ENCODE measurements at regions not wholly inside any gene's neighbourhood (a gene's known extent, or its start where the extent isn't known, plus 50 kb on each side); places are given as distances from the start of the nearest gene placed in this dataset.
"Not testable (repeated sequence)": the region's sequence is repeated elsewhere in the genome, so short reads cannot be mapped to it uniquely, and the experiment has no call there.

- 85 to 89% methylated on average over 4 of the region's 4 CpGs for WGBS, 2 donors
Observed at GRCh38 chr4:18167831-18168230, 146.3 kb upstream of the LCORL start.

GRCh38 chr4:18166925-18167324, 145.4 kb upstream of the LCORL start:
- H3K9me3 ChIP-seq = no peaks in the 10 kb centered on the region
- no peaks in the 10 kb centered on the region for H3K4me1 ChIP-seq
- no peak overlapping the region for H3K4me3 ChIP-seq
- no peak overlapping the region for H3K27ac ChIP-seq
- H3K27me3 ChIP-seq = no peaks in the 10 kb centered on the region
- TF ChIP-seq CTCF (IDR thresholded peaks at IDR 0.05) = no peak
- TF ChIP-seq EP300 (IDR thresholded peaks at IDR 0.05) = no peak
- no peak for TF ChIP-seq POLR2AphosphoS5 (IDR thresholded peaks at IDR 0.05)
- no peak for TF ChIP-seq POLR2A (IDR thresholded peaks at IDR 0.05)
- DNase-seq = no peak
- WGBS, 2 donors = 88 to 92% methylated on average over 3 of the region's 3 CpGs
- intact Hi-C loops (cut with DNase I) = no loop called here
- no peaks in the 10 kb centered on the region for H3K36me3 ChIP-seq

More at GRCh38 chr4:18167831-18168230, 146.3 kb upstream of the LCORL start:
- Histone ChIP-seq H3K36me3 (no peaks in the 10 kb centered on the region), H3K27ac (no peak overlapping the region), H3K4me1 (no peaks in the 10 kb centered on the region), H3K27me3 (no peaks in the 10 kb centered on the region), H3K9me3 (no peaks in the 10 kb centered on the region), H3K4me3 (no peak overlapping the region)
- TF ChIP-seq EP300 (IDR thresholded peaks at IDR 0.05) (no peak), POLR2AphosphoS5 (IDR thresholded peaks at IDR 0.05) (no peak), CTCF (IDR thresholded peaks at IDR 0.05) (no peak), POLR2A (IDR thresholded peaks at IDR 0.05) (no peak)
- intact Hi-C loops (cut with DNase I) = no loop called here
- no peak for DNase-seq

GRCh38 chr4:18162453-18162852, 140.9 kb upstream of the LCORL start:
- H3K27me3 ChIP-seq = no peaks in the 10 kb centered on the region
- WGBS, 2 donors = 87 to 92% methylated on average over 1 of the region's 1 CpG
- peaks cover 0 to 2% (median 0%) of the 10 kb centered on the region in 4 donors for H3K9me3 ChIP-seq
- no peak for TF ChIP-seq POLR2AphosphoS5 (IDR thresholded peaks at IDR 0.05)
- no peak for TF ChIP-seq POLR2A (IDR thresholded peaks at IDR 0.05)
- no peak for TF ChIP-seq EP300 (IDR thresholded peaks at IDR 0.05)
- no peak for TF ChIP-seq CTCF (IDR thresholded peaks at IDR 0.05)
- no peaks in the 10 kb centered on the region for H3K36me3 ChIP-seq
- no peak for DNase-seq
- H3K27ac ChIP-seq = no peak overlapping the region
- intact Hi-C loops (cut with DNase I) = no loop called here
- H3K4me3 ChIP-seq = no peak overlapping the region
- H3K4me1 ChIP-seq = no peaks in the 10 kb centered on the region

GRCh38 chr4:18159117-18159912, 137.8 kb upstream of the LCORL start:
- H3K27ac ChIP-seq; H3K9me3 ChIP-seq; H3K36me3 ChIP-seq; H3K4me1 ChIP-seq; DNase-seq; intact Hi-C loops (cut with DNase I); H3K27me3 ChIP-seq; H3K4me3 ChIP-seq: not testable (repeated sequence)
- WGBS, 2 donors = 96 to 97% methylated on average over 51 of the region's 51 CpGs

GRCh38 chr4:18155067-18156041, 133.8 kb upstream of the LCORL start:
- no peaks in the 10 kb centered on the region for H3K36me3 ChIP-seq
- no peak for DNase-seq
- no peaks in the 10 kb centered on the region for H3K27me3 ChIP-seq
- no peak overlapping the region for H3K4me3 ChIP-seq
- H3K9me3 ChIP-seq = peaks cover 0 to 2% (median 0%) of the 10 kb centered on the region in 4 donors
- TF ChIP-seq POLR2AphosphoS5 (IDR thresholded peaks at IDR 0.05) (no peak), CTCF (IDR thresholded peaks at IDR 0.05) (no peak), EP300 (IDR thresholded peaks at IDR 0.05) (no peak), POLR2A (IDR thresholded peaks at IDR 0.05) (no peak)
- intact Hi-C loops (cut with DNase I) = no loop called here
- H3K4me1 ChIP-seq = no peaks in the 10 kb centered on the region
- no peak overlapping the region for H3K27ac ChIP-seq
- WGBS, 2 donors = 20 to 62% methylated on average over 2 of the region's 2 CpGs

Data from sigmoid colon (tissue), 6 donors.